Body of pancreas (tissue), 4 donors: ENCODE measurements at regions not wholly inside any gene's neighbourhood (a gene's known extent, or its start where the extent isn't known, plus 50 kb on each side); places are given as distances from the start of the nearest gene placed in this dataset.

Source experiments
- ATAC-seq: fragments of 150-250 bp; one replicate; pipeline ENCODE4 v1.9.1; 2016
- DNase-seq, 4 donors: peaks; one replicate each; pipeline ENCODE4 v3.0.0-alpha.2; 2019
- H3K27ac ChIP-seq, 4 donors: fragments of 200-600 bp; sonication (generic); 1 replicate in 3 of 4; 2 replicates in 1 of 4; pipeline versions ENCODE4 v1.5.1 to v1.6.1; 2016 to 2019; ENCODE audit warnings: mild to moderate bottlenecking in 1 of 4, mixed read lengths in 1 of 4, moderate library complexity in 1 of 4
- H3K27me3 ChIP-seq, 2 donors: fragments of 200-600 bp; sonication (generic); one replicate each; pipeline ENCODE4 v1.6.0; 2016; ENCODE audit warnings: mild to moderate bottlenecking in 1 of 2
- H3K36me3 ChIP-seq, 2 donors: fragments of 200-600 bp; sonication (generic); replicated peaks in 1 of 2; 2 replicates each; pipeline ENCODE4 v1.5.1; 2016; ENCODE audit warnings: low read depth in 2 of 2; ENCODE audit not compliant: insufficient read depth in 1 of 2
- H3K4me1 ChIP-seq: fragments of 200-600 bp; sonication (generic); one replicate; pipeline ENCODE4 v1.6.0; 2016
- H3K4me3 ChIP-seq, 2 donors: fragments of 200-600 bp; sonication (generic); 1 replicate in 1 of 2; 2 replicates in 1 of 2; pipeline ENCODE4 v1.5.1; 2016 to 2019
- H3K9me3 ChIP-seq, 3 donors: fragments of 200-600 bp; sonication (generic); 1 replicate in 2 of 3; 2 replicates in 1 of 3; pipeline ENCODE4 v1.5.1; 2016
- CTCF ChIP-seq, 7 experiments: fragments of 450-650 bp in 4 of 7; fragments of 200-600 bp in 3 of 7; sonication (generic) in 3 of 7; IDR thresholded peaks; one replicate each; pipeline ENCODE4 v1.5.1; 2016 to 2019; ENCODE audit warnings: antibody characterized with exemption in 7 of 7
- POLR2A ChIP-seq, 3 donors: fragments of 450-650 bp; IDR thresholded peaks; one replicate each; pipeline ENCODE4 v1.6.1; 2016; ENCODE audit warnings: antibody characterized with exemption in 3 of 3, mild to moderate bottlenecking in 2 of 3
- WGBS, 2 donors: methylation state at CpG; one replicate each; pipeline ENCODE4 v1.1.5; 2017; 5-methylcytosine and 5-hydroxymethylcytosine counted together
- intact Hi-C: fragments of 100-400 bp; cut with DNase I; formaldehyde crosslinking; loops from one replicate; pipeline ENCODE4 v1.15.1; 2023

- intact Hi-C loops: no loop called here
Measured at GRCh38 chr2:138956116-138956515, 175.9 kb upstream of the NXPH2 start.

GRCh38 chr2:138950486-138950885, 170.3 kb upstream of the NXPH2 start:
- WGBS, 2 donors: 57 to 60% methylated on average over 2 of the region's 2 CpGs
- Histone ChIP-seq H3K9me3 (no peaks in the 10 kb centered on the region), H3K27me3 (no peaks in the 10 kb centered on the region), H3K27ac (no peak overlapping the region), H3K4me1 (no peaks in the 10 kb centered on the region), H3K36me3 (no peaks in the 10 kb centered on the region), H3K4me3 (no peak overlapping the region)
- intact Hi-C loops: no loop called here
- no peak for DNase-seq
- no peak for ATAC-seq
- no peak for TF ChIP-seq POLR2A (IDR thresholded peaks at IDR 0.05)
- no peak for TF ChIP-seq CTCF (IDR thresholded peaks at IDR 0.05)

More at GRCh38 chr2:138956116-138956515, 175.9 kb upstream of the NXPH2 start:
- H3K9me3 ChIP-seq: no peaks in the 10 kb centered on the region
- ATAC-seq: no peak
- H3K27me3 ChIP-seq: no peaks in the 10 kb centered on the region
- TF ChIP-seq CTCF (IDR thresholded peaks at IDR 0.05) (no peak), POLR2A (IDR thresholded peaks at IDR 0.05) (no peak)
- H3K27ac ChIP-seq: no peak overlapping the region
- H3K4me1 ChIP-seq: no peaks in the 10 kb centered on the region
- H3K4me3 ChIP-seq: no peak overlapping the region
- no peaks in the 10 kb centered on the region for H3K36me3 ChIP-seq
- WGBS, 2 donors: 29 to 31% methylated on average over 2 of the region's 2 CpGs
- DNase-seq: no peak

- Histone ChIP-seq H3K27ac (no peak overlapping the region), H3K9me3 (no peaks in the 10 kb centered on the region), H3K27me3 (no peaks in the 10 kb centered on the region), H3K4me1 (no peaks in the 10 kb centered on the region), H3K36me3 (no peaks in the 10 kb centered on the region), H3K4me3 (no peak overlapping the region)
- intact Hi-C loops: no loop called here
- no peak for ATAC-seq
- no peak for DNase-seq
- TF ChIP-seq CTCF (IDR thresholded peaks at IDR 0.05): no peak
- TF ChIP-seq POLR2A (IDR thresholded peaks at IDR 0.05): no peak
- WGBS, 2 donors: 43 to 57% methylated on average over 3 of the region's 3 CpGs
Measured at GRCh38 chr2:138949517-138949916, 169.3 kb upstream of the NXPH2 start.

- intact Hi-C loops: no loop called here
- Histone ChIP-seq H3K27me3 (no peaks in the 10 kb centered on the region), H3K4me1 (no peaks in the 10 kb centered on the region), H3K27ac (no peak overlapping the region), H3K4me3 (no peak overlapping the region), H3K36me3 (no peaks in the 10 kb centered on the region), H3K9me3 (no peaks in the 10 kb centered on the region)
- DNase-seq (peak in 1 of 4 donors; percentile 48), ATAC-seq (peak; percentile 56)
- WGBS, 2 donors: 0 to 5% methylated on average over 1 of the region's 1 CpG
- TF ChIP-seq CTCF (IDR thresholded peaks at IDR 0.05) (no peak), POLR2A (IDR thresholded peaks at IDR 0.05) (no peak)
Measured at GRCh38 chr2:138948070-138948539, 167.9 kb upstream of the NXPH2 start.

- H3K4me1 ChIP-seq: no peaks in the 10 kb centered on the region
- intact Hi-C loops: no loop called here
- no peak overlapping the region for H3K27ac ChIP-seq
- H3K36me3 ChIP-seq: no peaks in the 10 kb centered on the region
- H3K9me3 ChIP-seq: no peaks in the 10 kb centered on the region
- no peak for ATAC-seq
- H3K27me3 ChIP-seq: no peaks in the 10 kb centered on the region
- DNase-seq: no peak
- H3K4me3 ChIP-seq: no peak overlapping the region
- WGBS, 2 donors: 63 to 76% methylated on average over 2 of the region's 2 CpGs
- TF ChIP-seq POLR2A (IDR thresholded peaks at IDR 0.05) (no peak), CTCF (IDR thresholded peaks at IDR 0.05) (no peak)
Measured at GRCh38 chr2:138943470-138943869, 163.3 kb upstream of the NXPH2 start.
